ENCODE measurements at regions not wholly inside any gene's neighbourhood (a gene's known extent, or its start where the extent isn't known, plus 50 kb on each side); places are given as distances from the start of the nearest gene placed in this dataset.

DNA sequence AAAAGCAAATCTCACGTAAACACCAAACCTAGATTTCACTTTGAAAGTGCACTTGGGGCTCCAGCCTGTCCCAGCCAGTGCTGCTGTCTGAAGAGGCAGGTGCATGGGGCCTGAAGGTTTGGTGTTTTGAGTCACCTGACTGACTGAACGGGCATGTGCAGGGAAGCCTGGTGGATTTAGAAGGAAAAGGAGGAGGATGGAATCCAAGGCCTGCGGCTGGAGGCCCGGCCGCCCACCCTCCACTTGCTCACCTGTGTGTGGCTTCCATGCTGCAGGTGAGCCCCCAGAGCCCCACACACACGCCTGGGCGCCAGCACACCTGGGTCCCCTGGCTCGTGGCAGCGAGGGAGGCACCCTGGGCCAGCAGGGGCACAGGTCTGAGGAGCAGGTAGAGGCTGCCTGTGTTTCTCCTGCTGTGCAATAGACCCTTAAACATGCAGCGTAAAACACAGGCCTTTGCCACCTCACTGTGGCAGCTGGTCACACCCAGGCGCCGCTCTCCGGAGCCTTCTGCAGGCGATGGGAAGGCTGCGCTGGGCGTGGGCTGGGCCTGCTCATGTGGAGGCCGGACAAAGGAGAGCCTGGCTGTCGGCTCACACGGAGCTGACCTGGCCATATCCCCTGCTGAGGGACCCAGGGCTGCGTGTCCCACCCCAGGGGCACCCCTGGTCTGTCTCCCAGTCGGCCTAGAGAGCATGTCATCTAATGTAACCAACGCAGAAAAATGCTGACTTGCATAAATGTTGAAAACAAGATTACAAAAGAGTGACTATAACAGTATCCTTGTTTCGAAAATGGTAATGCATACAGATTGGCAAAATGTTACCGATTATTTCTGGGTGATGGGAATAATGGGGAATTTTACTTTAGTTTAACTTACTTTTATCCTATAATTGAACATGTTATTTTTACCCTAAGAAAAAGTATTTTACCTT lies 71.3 kb downstream of the TMEM18 start:
- Histone ChIP-seq H3K27me3 (ENCODE audit: low read depth, low read length) (no peaks in the 10 kb centered on the region), H4K20me1 (ENCODE audit: insufficient read depth, low read length) (no peaks in the 10 kb centered on the region), H3K9me3 (ENCODE audit: insufficient read depth, low read length) (no peaks in the 10 kb centered on the region), H3K4me1 (ENCODE audit: low read length) (no peaks in the 10 kb centered on the region), H3K36me3 (replicated peaks; ENCODE audit: low read depth, low read length) (no peaks in the 10 kb centered on the region), H3K4me2 (ENCODE audit: low read length) (no peak overlapping the region), H3K9ac (ENCODE audit: low read length) (no peak overlapping the region), H3K79me2 (ENCODE audit: low read length) (no peaks in the 10 kb centered on the region), H3K27ac (ENCODE audit: low read length) (no peak overlapping the region), H3K4me3 (ENCODE audit: low read length) (no peak overlapping the region), H2AFZ (ENCODE audit: low read depth, low read length) (no peak overlapping the region)
- TF ChIP-seq EZH2phosphoT487 (IDR thresholded peaks at IDR 0.05; ENCODE audit: low read depth): no peak
- TF ChIP-seq, protein P1, sequence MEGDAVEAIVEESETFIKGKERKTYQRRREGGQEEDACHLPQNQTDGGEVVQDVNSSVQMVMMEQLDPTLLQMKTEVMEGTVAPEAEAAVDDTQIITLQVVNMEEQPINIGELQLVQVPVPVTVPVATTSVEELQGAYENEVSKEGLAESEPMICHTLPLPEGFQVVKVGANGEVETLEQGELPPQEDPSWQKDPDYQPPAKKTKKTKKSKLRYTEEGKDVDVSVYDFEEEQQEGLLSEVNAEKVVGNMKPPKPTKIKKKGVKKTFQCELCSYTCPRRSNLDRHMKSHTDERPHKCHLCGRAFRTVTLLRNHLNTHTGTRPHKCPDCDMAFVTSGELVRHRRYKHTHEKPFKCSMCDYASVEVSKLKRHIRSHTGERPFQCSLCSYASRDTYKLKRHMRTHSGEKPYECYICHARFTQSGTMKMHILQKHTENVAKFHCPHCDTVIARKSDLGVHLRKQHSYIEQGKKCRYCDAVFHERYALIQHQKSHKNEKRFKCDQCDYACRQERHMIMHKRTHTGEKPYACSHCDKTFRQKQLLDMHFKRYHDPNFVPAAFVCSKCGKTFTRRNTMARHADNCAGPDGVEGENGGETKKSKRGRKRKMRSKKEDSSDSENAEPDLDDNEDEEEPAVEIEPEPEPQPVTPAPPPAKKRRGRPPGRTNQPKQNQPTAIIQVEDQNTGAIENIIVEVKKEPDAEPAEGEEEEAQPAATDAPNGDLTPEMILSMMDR (IDR thresholded peaks at IDR 0.05; ENCODE audit: low read depth, low read length): no peak

DNA sequence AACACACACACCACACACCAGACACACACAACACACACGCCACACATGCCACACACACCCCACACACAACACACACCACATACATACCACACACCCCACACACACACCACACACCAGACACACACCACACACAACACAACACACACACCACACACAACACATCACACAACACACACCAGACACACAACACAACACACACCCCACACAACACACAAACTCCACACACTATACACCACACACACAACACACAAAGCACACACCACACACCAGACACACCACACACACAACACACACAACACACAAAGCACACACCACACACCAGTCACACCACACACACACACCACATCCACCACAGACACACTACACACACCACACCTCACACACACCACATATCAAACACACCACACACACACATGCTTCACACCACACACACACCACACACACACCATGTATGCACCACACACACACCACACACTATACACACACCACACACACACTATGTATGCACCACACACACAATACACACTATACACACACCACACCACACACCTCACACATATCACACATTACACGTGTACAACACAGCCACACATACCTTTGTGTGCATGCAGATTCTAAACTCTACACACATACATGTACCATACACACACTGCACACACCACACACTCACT lies 72.2 kb downstream of the TMEM18 start:
- TF ChIP-seq, protein P1 (IDR thresholded peaks at IDR 0.05; ENCODE audit: low read depth, low read length): no peak
- no peak for TF ChIP-seq EZH2phosphoT487 (IDR thresholded peaks at IDR 0.05; ENCODE audit: low read depth)
- Histone ChIP-seq H3K4me1 (ENCODE audit: low read length) (no peaks in the 10 kb centered on the region), H3K79me2 (ENCODE audit: low read length) (no peaks in the 10 kb centered on the region), H3K36me3 (replicated peaks; ENCODE audit: low read depth, low read length) (no peaks in the 10 kb centered on the region), H3K9me3 (ENCODE audit: insufficient read depth, low read length) (no peaks in the 10 kb centered on the region), H3K9ac (ENCODE audit: low read length) (no peak overlapping the region), H4K20me1 (ENCODE audit: insufficient read depth, low read length) (no peaks in the 10 kb centered on the region), H3K4me3 (ENCODE audit: low read length) (no peak overlapping the region), H3K27ac (ENCODE audit: low read length) (no peak overlapping the region), H3K4me2 (ENCODE audit: low read length) (no peak overlapping the region), H2AFZ (ENCODE audit: low read depth, low read length) (no peak overlapping the region), H3K27me3 (ENCODE audit: low read depth, low read length) (no peaks in the 10 kb centered on the region)

DNA sequence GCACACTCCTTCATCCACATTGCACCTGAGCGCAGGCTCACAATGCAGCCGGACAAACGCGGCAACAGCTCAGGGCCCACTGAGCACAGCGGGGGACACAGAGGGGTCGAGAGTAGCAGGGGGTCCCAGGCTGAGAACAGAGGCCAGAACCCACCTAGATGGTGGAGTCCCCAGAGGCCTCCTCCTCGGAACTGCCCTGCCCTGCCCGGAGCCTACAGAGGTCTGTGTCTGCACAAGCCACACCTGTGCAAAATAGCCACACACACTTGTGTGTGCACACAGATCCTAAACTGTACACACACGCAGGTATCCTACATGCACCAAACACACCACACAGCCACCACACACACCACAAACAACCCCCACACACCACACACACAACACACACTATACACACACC lies 72.8 kb downstream of the TMEM18 start:
- Histone ChIP-seq H3K9me3 (ENCODE audit: insufficient read depth, low read length) (no peaks in the 10 kb centered on the region), H3K9ac (ENCODE audit: low read length) (no peak overlapping the region), H3K79me2 (ENCODE audit: low read length) (no peaks in the 10 kb centered on the region), H3K27ac (ENCODE audit: low read length) (no peak overlapping the region), H3K36me3 (replicated peaks; ENCODE audit: low read depth, low read length) (no peaks in the 10 kb centered on the region), H3K4me1 (ENCODE audit: low read length) (no peaks in the 10 kb centered on the region), H3K4me3 (ENCODE audit: low read length) (no peak overlapping the region), H3K27me3 (ENCODE audit: low read depth, low read length) (no peaks in the 10 kb centered on the region), H2AFZ (ENCODE audit: low read depth, low read length) (no peak overlapping the region), H3K4me2 (ENCODE audit: low read length) (no peak overlapping the region), H4K20me1 (ENCODE audit: insufficient read depth, low read length) (no peaks in the 10 kb centered on the region)
- TF ChIP-seq EZH2phosphoT487 (IDR thresholded peaks at IDR 0.05; ENCODE audit: low read depth): no peak

DNA sequence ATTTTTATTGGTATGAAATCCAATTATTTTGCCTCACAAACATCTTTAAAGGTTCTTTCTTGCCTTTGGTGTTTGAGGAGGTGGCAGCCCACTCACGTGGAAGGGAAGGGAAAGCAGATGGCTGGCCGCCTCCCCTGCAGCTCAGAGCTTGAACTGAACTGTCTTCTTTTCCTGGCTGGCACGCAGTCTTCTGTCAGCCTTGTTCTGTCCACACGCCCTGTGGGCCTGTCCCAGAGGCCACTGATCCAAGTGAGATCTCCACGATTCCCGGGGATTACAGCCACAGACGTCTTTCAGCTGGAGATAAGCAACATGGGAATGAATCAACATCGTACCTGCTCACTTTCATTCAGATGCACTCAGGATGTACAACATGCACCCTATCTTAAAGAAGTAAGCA lies 73.3 kb downstream of the TMEM18 start:
- Histone ChIP-seq H4K20me1 (ENCODE audit: insufficient read depth, low read length) (no peaks in the 10 kb centered on the region), H3K9me3 (ENCODE audit: insufficient read depth, low read length) (no peaks in the 10 kb centered on the region), H3K79me2 (ENCODE audit: low read length) (no peaks in the 10 kb centered on the region), H2AFZ (ENCODE audit: low read depth, low read length) (no peak overlapping the region), H3K9ac (ENCODE audit: low read length) (no peak overlapping the region), H3K27me3 (ENCODE audit: low read depth, low read length) (no peaks in the 10 kb centered on the region), H3K4me3 (ENCODE audit: low read length) (no peak overlapping the region), H3K27ac (ENCODE audit: low read length) (no peak overlapping the region), H3K36me3 (replicated peaks; ENCODE audit: low read depth, low read length) (no peaks in the 10 kb centered on the region), H3K4me2 (ENCODE audit: low read length) (no peak overlapping the region), H3K4me1 (ENCODE audit: low read length) (no peaks in the 10 kb centered on the region)
- TF ChIP-seq, protein P1 (IDR thresholded peaks at IDR 0.05; ENCODE audit: low read depth, low read length): no peak
- no peak for TF ChIP-seq EZH2phosphoT487 (IDR thresholded peaks at IDR 0.05; ENCODE audit: low read depth)

Measured in OCI-LY3 (cell line).